B cell (primary cell): ENCODE measurements at regions not wholly inside any gene's neighbourhood (a gene's known extent, or its start where the extent isn't known, plus 50 kb on each side); places are given as distances from the start of the nearest gene placed in this dataset.

Source experiments
- CTCF ChIP-seq: fragments of 200-600 bp; IDR thresholded peaks from one replicate; pipeline ENCODE4 v1.8.0; 2022; ENCODE audit warnings: antibody characterized with exemption, mild to moderate bottlenecking
- EZH2 ChIP-seq: IDR thresholded peaks from 2 replicates; pipeline ENCODE4 v1.6.1; 2012; ENCODE audit warnings: borderline replicate concordance, low read depth, mild to moderate bottlenecking, moderate library complexity, low read length; ENCODE audit not compliant: insufficient read depth, poor library complexity, severe bottlenecking

DNA sequence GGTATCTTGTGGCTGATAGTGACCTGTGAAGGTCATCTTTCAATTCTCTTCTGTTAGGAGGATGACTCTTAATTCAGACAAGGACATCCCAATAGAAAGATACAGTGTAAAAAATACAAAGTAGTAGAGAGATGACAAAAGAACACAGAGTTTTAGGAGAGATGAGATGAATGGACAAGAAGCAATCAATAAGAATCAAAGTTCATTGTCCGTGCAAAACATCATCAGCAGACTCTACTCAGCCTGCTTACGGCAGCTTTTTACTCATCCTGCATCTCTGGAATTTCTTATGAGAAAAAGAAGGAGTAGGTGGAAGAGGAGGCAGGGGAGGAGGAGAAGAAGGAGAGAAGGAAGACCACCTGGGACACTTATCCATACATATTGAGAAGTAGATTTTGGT is 2131.7 kb downstream of the ARAP2 start:
- TF ChIP-seq CTCF (no peak), EZH2 (no peak)
